SK-N-SH treated with all-trans-retinoic acid at 6 μM for 48 hours (cell line): ENCODE measurements at regions not wholly inside any gene's neighbourhood (a gene's known extent, or its start where the extent isn't known, plus 50 kb on each side); places are given as distances from the start of the nearest gene placed in this dataset.

ENCODE experiments used
- ATAC-seq: fragments of 200-7000 bp; cut with Tn5 transposase; 3 replicates; pipeline ENCODE4 v1.9.1; 2020; ENCODE audit warnings: mild to moderate bottlenecking, moderate library complexity
- BACH2 ChIP-seq: fragments of 250-450 bp; sonication (Bioruptor Pico); IDR thresholded peaks from 2 replicates; pipeline ENCODE4 v1.9.0; 2021; ENCODE audit warnings: mild to moderate bottlenecking, borderline replicate concordance
- ESRRG ChIP-seq: fragments of 250-450 bp; sonication (Bioruptor Pico); IDR thresholded peaks from 2 replicates; pipeline ENCODE4 v1.6.1; 2021; ENCODE audit warnings: mild to moderate bottlenecking
- GLIS3 ChIP-seq: fragments of 250-450 bp; sonication (Bioruptor Pico); IDR thresholded peaks from 2 replicates; pipeline ENCODE4 v1.5.0; 2020; ENCODE audit warnings: mild to moderate bottlenecking, moderate library complexity
- OSR1 ChIP-seq: fragments of 250-450 bp; sonication (Bioruptor Pico); IDR thresholded peaks from 2 replicates; pipeline ENCODE4 v1.8.0; 2022; ENCODE audit warnings: moderate library complexity, mild to moderate bottlenecking, inconsistent platforms
- PPARA ChIP-seq: fragments of 250-450 bp; sonication (Bioruptor Pico); IDR thresholded peaks from 2 replicates; pipeline ENCODE4 v1.5.0; 2020; ENCODE audit warnings: mild to moderate bottlenecking, borderline replicate concordance
- RARB ChIP-seq: fragments of 250-450 bp; sonication (Bioruptor Pico); IDR thresholded peaks from 2 replicates; pipeline ENCODE4 v1.8.0; 2021; ENCODE audit warnings: mild to moderate bottlenecking, moderate library complexity
- SNAI2 ChIP-seq: fragments of 250-450 bp; sonication (Bioruptor Pico); IDR thresholded peaks from 2 replicates; pipeline ENCODE4 v1.5.0; 2020; ENCODE audit warnings: mild to moderate bottlenecking, moderate library complexity
- TCF4 ChIP-seq: fragments of 250-450 bp; sonication (Bioruptor Pico); IDR thresholded peaks from 2 replicates; pipeline ENCODE4 v1.8.0; 2021; ENCODE audit warnings: mild to moderate bottlenecking, moderate library complexity, borderline replicate concordance
- TOX ChIP-seq: fragments of 250-450 bp; sonication (Bioruptor Pico); IDR thresholded peaks from 2 replicates; pipeline ENCODE4 v1.8.0; 2021; ENCODE audit warnings: mild to moderate bottlenecking, moderate library complexity, borderline replicate concordance
- ZC3H10 ChIP-seq: fragments of 250-450 bp; sonication (Bioruptor Pico); IDR thresholded peaks from 2 replicates; pipeline ENCODE4 v1.5.1; 2021; ENCODE audit warnings: mild to moderate bottlenecking, moderate library complexity
- ZFP3 ChIP-seq: fragments of 250-450 bp; sonication (Bioruptor Pico); IDR thresholded peaks from 2 replicates; pipeline ENCODE4 v1.5.0; 2020; ENCODE audit warnings: mild to moderate bottlenecking, moderate library complexity
- ZFP30 ChIP-seq: fragments of 450-650 bp; formaldehyde crosslinking; IDR thresholded peaks from 2 replicates; pipeline ENCODE4 v1.5.0; 2022; ENCODE audit warnings: mild to moderate bottlenecking, moderate library complexity
- ZNF565 ChIP-seq: fragments of 450-650 bp; formaldehyde crosslinking; conservative IDR thresholded peaks from 2 replicates; pipeline ENCODE4 v1.5.0; 2020; ENCODE audit warnings: low read depth, mild to moderate bottlenecking, moderate library complexity
- ZNF70 ChIP-seq: fragments of 450-650 bp; formaldehyde crosslinking; IDR thresholded peaks from 2 replicates; pipeline ENCODE4 v1.5.0; 2020; ENCODE audit warnings: mild to moderate bottlenecking, moderate library complexity
- ZNF8 ChIP-seq: fragments of 450-650 bp; formaldehyde crosslinking; IDR thresholded peaks from 2 replicates; pipeline ENCODE4 v1.5.0; 2020; ENCODE audit warnings: mild to moderate bottlenecking, moderate library complexity
- TF ChIP-seq, protein P1 (sequence below): fragments of 250-450 bp; sonication (Bioruptor Pico); IDR thresholded peaks from 2 replicates; pipeline ENCODE4 v1.5.0; 2020; ENCODE audit warnings: mild to moderate bottlenecking, moderate library complexity
- TF ChIP-seq, protein P2 (sequence below): fragments of 250-450 bp; sonication (Bioruptor Pico); IDR thresholded peaks from 2 replicates; pipeline ENCODE4 v1.5.1; 2020; ENCODE audit warnings: low read depth, mild to moderate bottlenecking, moderate library complexity
- TF ChIP-seq, protein P3 (sequence below): fragments of 250-450 bp; sonication (Bioruptor Pico); IDR thresholded peaks from 2 replicates; pipeline ENCODE4 v1.8.0; 2021; ENCODE audit warnings: low read depth, mild to moderate bottlenecking, moderate library complexity, borderline replicate concordance
- TF ChIP-seq, protein P4 (sequence below): fragments of 250-450 bp; sonication (Bioruptor Pico); IDR thresholded peaks from 2 replicates; pipeline ENCODE4 v1.5.1; 2021; ENCODE audit warnings: mild to moderate bottlenecking, moderate library complexity
- TF ChIP-seq, protein P5 (sequence below): fragments of 250-450 bp; sonication (Bioruptor Pico); IDR thresholded peaks from 2 replicates; pipeline ENCODE4 v1.8.0; 2020; ENCODE audit warnings: mild to moderate bottlenecking, moderate library complexity, borderline replicate concordance

DNA sequence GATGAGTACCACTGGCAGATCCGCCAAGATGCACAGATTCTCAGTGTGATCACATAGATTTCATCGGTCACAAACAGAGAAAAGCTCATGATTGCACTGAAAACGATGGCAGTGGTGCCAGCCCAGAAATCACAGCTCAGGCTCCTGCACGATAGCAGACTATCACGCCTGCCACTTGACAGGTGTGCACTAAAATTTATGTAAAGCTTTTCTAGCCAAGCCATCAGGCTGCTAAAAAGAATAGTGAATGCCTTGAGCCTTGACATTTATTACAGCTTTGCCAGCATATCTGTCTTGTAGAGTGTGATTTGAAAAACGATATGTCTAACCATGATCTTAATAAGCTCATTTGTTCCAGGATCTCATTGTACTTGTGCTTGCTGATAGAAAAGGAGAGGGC lies 409.5 kb upstream of the CWC22 start:
- no peak for ATAC-seq
- TF ChIP-seq OSR1 (CRISPR knock-in tag) (no peak), ZNF565 (no peak), ZNF8 (CRISPR knock-in tag) (no peak), ZFP3 (no peak), SNAI2 (no peak), ZFP30 (CRISPR knock-in tag) (no peak), TCF4 (CRISPR knock-in tag) (no peak)
- TF ChIP-seq, protein P1, sequence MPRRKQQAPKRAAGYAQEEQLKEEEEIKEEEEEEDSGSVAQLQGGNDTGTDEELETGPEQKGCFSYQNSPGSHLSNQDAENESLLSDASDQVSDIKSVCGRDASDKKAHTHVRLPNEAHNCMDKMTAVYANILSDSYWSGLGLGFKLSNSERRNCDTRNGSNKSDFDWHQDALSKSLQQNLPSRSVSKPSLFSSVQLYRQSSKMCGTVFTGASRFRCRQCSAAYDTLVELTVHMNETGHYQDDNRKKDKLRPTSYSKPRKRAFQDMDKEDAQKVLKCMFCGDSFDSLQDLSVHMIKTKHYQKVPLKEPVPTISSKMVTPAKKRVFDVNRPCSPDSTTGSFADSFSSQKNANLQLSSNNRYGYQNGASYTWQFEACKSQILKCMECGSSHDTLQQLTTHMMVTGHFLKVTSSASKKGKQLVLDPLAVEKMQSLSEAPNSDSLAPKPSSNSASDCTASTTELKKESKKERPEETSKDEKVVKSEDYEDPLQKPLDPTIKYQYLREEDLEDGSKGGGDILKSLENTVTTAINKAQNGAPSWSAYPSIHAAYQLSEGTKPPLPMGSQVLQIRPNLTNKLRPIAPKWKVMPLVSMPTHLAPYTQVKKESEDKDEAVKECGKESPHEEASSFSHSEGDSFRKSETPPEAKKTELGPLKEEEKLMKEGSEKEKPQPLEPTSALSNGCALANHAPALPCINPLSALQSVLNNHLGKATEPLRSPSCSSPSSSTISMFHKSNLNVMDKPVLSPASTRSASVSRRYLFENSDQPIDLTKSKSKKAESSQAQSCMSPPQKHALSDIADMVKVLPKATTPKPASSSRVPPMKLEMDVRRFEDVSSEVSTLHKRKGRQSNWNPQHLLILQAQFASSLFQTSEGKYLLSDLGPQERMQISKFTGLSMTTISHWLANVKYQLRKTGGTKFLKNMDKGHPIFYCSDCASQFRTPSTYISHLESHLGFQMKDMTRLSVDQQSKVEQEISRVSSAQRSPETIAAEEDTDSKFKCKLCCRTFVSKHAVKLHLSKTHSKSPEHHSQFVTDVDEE (CRISPR knock-in tag), result no peak
- TF ChIP-seq, protein P2, sequence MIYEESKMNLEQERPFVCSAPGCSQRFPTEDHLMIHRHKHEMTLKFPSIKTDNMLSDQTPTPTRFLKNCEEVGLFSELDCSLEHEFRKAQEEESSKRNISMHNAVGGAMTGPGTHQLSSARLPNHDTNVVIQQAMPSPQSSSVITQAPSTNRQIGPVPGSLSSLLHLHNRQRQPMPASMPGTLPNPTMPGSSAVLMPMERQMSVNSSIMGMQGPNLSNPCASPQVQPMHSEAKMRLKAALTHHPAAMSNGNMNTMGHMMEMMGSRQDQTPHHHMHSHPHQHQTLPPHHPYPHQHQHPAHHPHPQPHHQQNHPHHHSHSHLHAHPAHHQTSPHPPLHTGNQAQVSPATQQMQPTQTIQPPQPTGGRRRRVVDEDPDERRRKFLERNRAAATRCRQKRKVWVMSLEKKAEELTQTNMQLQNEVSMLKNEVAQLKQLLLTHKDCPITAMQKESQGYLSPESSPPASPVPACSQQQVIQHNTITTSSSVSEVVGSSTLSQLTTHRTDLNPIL (CRISPR knock-in tag), result no peak
- TF ChIP-seq, protein P3, sequence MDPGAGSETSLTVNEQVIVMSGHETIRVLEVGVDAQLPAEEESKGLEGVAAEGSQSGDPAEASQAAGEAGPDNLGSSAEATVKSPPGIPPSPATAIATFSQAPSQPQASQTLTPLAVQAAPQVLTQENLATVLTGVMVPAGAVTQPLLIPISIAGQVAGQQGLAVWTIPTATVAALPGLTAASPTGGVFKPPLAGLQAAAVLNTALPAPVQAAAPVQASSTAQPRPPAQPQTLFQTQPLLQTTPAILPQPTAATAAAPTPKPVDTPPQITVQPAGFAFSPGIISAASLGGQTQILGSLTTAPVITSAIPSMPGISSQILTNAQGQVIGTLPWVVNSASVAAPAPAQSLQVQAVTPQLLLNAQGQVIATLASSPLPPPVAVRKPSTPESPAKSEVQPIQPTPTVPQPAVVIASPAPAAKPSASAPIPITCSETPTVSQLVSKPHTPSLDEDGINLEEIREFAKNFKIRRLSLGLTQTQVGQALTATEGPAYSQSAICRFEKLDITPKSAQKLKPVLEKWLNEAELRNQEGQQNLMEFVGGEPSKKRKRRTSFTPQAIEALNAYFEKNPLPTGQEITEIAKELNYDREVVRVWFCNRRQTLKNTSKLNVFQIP (CRISPR knock-in tag), result no peak
- TF ChIP-seq, protein P4, sequence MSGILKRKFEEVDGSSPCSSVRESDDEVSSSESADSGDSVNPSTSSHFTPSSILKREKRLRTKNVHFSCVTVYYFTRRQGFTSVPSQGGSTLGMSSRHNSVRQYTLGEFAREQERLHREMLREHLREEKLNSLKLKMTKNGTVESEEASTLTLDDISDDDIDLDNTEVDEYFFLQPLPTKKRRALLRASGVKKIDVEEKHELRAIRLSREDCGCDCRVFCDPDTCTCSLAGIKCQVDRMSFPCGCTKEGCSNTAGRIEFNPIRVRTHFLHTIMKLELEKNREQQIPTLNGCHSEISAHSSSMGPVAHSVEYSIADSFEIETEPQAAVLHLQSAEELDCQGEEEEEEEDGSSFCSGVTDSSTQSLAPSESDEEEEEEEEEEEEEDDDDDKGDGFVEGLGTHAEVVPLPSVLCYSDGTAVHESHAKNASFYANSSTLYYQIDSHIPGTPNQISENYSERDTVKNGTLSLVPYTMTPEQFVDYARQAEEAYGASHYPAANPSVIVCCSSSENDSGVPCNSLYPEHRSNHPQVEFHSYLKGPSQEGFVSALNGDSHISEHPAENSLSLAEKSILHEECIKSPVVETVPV (CRISPR knock-in tag), result no peak

DNA sequence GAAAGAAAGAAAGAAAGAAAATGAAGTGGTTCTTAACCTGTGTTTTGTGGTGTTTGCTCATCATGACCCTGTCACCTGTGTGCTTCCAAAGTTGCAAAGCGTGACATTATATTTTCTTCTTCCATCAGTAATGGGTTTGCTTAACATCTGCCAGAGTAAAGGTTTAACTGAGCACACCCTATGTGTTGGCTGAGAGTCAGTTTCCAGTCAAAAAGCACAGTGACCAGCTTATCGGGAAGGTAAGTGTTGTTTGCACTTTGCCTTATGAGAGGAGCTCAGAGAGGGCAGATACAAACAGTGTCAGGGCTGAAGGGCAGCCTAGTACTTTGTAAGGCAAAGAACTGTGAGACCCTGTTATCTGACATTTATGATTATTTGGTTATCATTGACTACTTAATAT lies 406.2 kb upstream of the CWC22 start:
- TF ChIP-seq ZC3H10 (CRISPR knock-in tag) (no peak), RARB (no peak), ZFP3 (no peak), BACH2 (CRISPR knock-in tag) (no peak), TOX (CRISPR knock-in tag) (no peak), SNAI2 (no peak), OSR1 (CRISPR knock-in tag) (no peak), GLIS3 (CRISPR knock-in tag) (no peak), PPARA (CRISPR knock-in tag) (no peak), ESRRG (CRISPR knock-in tag) (no peak), TCF4 (CRISPR knock-in tag) (no peak), ZFP30 (CRISPR knock-in tag) (no peak), ZNF565 (no peak), ZNF70 (CRISPR knock-in tag) (no peak), ZNF8 (CRISPR knock-in tag) (no peak)
- TF ChIP-seq, protein P5, sequence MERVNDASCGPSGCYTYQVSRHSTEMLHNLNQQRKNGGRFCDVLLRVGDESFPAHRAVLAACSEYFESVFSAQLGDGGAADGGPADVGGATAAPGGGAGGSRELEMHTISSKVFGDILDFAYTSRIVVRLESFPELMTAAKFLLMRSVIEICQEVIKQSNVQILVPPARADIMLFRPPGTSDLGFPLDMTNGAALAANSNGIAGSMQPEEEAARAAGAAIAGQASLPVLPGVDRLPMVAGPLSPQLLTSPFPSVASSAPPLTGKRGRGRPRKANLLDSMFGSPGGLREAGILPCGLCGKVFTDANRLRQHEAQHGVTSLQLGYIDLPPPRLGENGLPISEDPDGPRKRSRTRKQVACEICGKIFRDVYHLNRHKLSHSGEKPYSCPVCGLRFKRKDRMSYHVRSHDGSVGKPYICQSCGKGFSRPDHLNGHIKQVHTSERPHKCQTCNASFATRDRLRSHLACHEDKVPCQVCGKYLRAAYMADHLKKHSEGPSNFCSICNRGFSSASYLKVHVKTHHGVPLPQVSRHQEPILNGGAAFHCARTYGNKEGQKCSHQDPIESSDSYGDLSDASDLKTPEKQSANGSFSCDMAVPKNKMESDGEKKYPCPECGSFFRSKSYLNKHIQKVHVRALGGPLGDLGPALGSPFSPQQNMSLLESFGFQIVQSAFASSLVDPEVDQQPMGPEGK (CRISPR knock-in tag), result no peak
- TF ChIP-seq, protein P3 (CRISPR knock-in tag), result no peak
- TF ChIP-seq, protein P1 (CRISPR knock-in tag), result no peak
- TF ChIP-seq, protein P2 (CRISPR knock-in tag), result no peak
- TF ChIP-seq, protein P4 (CRISPR knock-in tag), result no peak

More for the DNA sequence above, 406.2 kb upstream of the CWC22 start:
- ATAC-seq, result no peak
